Gastroesophageal sphincter (tissue), 3 donors: ENCODE measurements at regions not wholly inside any gene's neighbourhood (a gene's known extent, or its start where the extent isn't known, plus 50 kb on each side); places are given as distances from the start of the nearest gene placed in this dataset.

Experiments used
- CTCF ChIP-seq, 4 experiments: fragments of 200-600 bp in 2 of 4; fragments of 450-650 bp in 2 of 4; sonication (generic) in 1 of 4; IDR thresholded peaks; one replicate each; pipeline ENCODE4 v1.5.1; 2017 to 2019; ENCODE audit warnings: antibody characterized with exemption in 4 of 4, mild to moderate bottlenecking in 2 of 4, moderate library complexity in 2 of 4
- EP300 ChIP-seq: sonication (generic); formaldehyde crosslinking; IDR thresholded peaks from one replicate; pipeline ENCODE4 v1.6.1; 2017; ENCODE audit warnings: antibody characterized with exemption, mild to moderate bottlenecking
- POLR2AphosphoS5 ChIP-seq: sonication (generic); formaldehyde crosslinking; IDR thresholded peaks from one replicate; pipeline ENCODE4 v1.6.1; 2017; ENCODE audit warnings: antibody characterized with exemption

GRCh38 chrX:39642071-39642470, 455.7 kb downstream of the BCOR start:
- TF ChIP-seq CTCF (IDR thresholded peaks at IDR 0.05) (no peak), EP300 (no peak), POLR2AphosphoS5 (no peak)
